Fibroblast of villous mesenchyme (primary cell): ENCODE measurements at regions not wholly inside any gene's neighbourhood (a gene's known extent, or its start where the extent isn't known, plus 50 kb on each side); places are given as distances from the start of the nearest gene placed in this dataset.
"Not testable (repeated sequence)": the region's sequence is repeated elsewhere in the genome, so short reads cannot be mapped to it uniquely, and the experiment has no call there.

ENCODE experiments used
- DNase-seq: peaks from one replicate; pipeline ENCODE4 v3.0.0-alpha.2; 2010; ENCODE audit warnings: low read depth
- H3K4me3 ChIP-seq: 2 replicates; pipeline ENCODE4 v1.5.1; 2011; ENCODE audit warnings: low read depth, mild to moderate bottlenecking, low read length
- CTCF ChIP-seq: IDR thresholded peaks from 2 replicates; pipeline ENCODE4 v1.5.1; 2012; ENCODE audit warnings: low read depth, mild to moderate bottlenecking, low read length; ENCODE audit not compliant: insufficient read depth

DNA sequence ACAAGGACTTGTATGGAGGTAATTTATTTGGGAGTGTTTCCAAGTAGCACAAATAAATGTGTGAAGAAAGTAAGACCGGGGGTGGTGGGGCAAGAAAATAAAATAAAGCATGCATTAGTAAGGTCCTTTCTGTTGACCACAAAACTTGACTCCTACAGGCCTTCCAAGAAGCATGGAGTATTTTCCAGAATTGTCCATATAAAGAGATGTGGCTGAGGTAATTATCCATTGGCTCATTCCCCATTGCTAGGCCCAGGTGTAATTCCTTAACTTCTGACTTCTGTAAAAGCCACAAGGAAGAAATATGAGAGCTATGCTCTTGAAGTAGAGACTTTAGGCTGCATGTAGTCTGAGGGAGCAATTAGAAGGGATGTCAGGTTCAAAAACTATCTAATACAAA, 430.5 kb upstream of the PABPC4L start:
- no peak for DNase-seq
- no peak overlapping the region for H3K4me3 ChIP-seq
- no peak for TF ChIP-seq CTCF

- H3K4me3 ChIP-seq = no peak overlapping the region
- no peak for TF ChIP-seq CTCF
- DNase-seq = peak; percentile 18
These were observed 426.5 kb upstream of the PABPC4L start for GRCh38 chr4:134628066-134628465.

- DNase-seq = no peak
- TF ChIP-seq CTCF = no peak
- H3K4me3 ChIP-seq = no peak overlapping the region
These were observed 425.8 kb upstream of the PABPC4L start for GRCh38 chr4:134627366-134627765.

- TF ChIP-seq CTCF = no peak
These were observed 422.8 kb upstream of the PABPC4L start for GRCh38 chr4:134624365-134624764.

GRCh38 chr4:134622626-134623575, 421.3 kb upstream of the PABPC4L start:
- DNase-seq = peak; percentile 46

More at GRCh38 chr4:134624365-134624764, 422.8 kb upstream of the PABPC4L start:
- no peak for DNase-seq
- no peak overlapping the region for H3K4me3 ChIP-seq

DNA sequence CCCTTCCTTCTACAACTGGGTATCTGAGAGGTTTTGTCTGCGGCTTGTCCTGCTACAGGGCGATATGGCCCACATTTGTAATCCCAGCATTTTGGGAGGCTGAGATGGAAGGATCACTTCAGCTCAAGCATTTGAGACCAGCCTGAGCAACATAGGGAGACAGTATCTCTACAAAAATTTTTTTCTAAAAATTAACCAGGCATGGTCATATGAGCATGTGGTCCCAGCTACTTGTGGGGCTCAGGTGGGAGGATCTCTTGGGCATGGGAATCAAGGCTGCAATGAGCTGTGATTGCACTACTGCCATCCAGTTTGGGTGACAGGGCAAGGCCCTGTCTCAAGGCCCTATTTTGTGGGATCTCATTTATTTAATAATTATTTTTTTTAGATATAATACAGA, 420.6 kb upstream of the PABPC4L start:
- no peak for TF ChIP-seq CTCF
- DNase-seq = no peak
- H3K4me3 ChIP-seq = no peak overlapping the region

More at GRCh38 chr4:134622626-134623575, 421.3 kb upstream of the PABPC4L start:
- H3K4me3 ChIP-seq = peak overlapping the region; percentile 17

DNA sequence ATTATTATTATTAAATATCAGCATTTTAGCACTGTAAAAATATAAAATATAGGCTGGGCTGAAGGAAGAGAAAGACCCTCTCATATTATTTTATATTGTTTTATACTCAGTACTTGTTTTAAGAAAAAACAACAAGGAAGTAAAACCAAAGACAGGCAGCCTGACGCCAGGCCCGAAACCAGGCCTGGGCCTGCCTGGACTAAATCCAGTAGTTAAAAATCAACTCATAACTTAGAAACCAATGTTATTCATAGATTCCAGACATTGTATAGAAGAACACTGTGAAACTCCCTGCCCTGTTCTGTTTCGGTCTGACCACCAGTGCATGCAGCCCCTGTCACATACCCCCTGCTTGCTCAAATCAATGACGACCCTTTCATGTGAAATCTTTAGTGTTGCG, 420.1 kb upstream of the PABPC4L start:
- H3K4me3 ChIP-seq, DNase-seq: not testable (repeated sequence)

- H3K4me3 ChIP-seq = no peak overlapping the region
- TF ChIP-seq CTCF = no peak
- no peak for DNase-seq
These were observed 409.4 kb upstream of the PABPC4L start for GRCh38 chr4:134610956-134611355.
